Fibroblast of gingiva (primary cell): ENCODE measurements at regions not wholly inside any gene's neighbourhood (a gene's known extent, or its start where the extent isn't known, plus 50 kb on each side); places are given as distances from the start of the nearest gene placed in this dataset.
"Not testable (repeated sequence)": the region's sequence is repeated elsewhere in the genome, so short reads cannot be mapped to it uniquely, and the experiment has no call there.

Experiments
- DNase-seq: peaks from one replicate; pipeline ENCODE4 v3.0.0-alpha.2; 2011; ENCODE audit warnings: low read depth

- DNase-seq, result not testable (repeated sequence)
Observed at GRCh38 chr4:154907345-154908045, 126.4 kb downstream of the RBM46 start.

GRCh38 chr4:154908168-154908567, 127.1 kb downstream of the RBM46 start:
- DNase-seq, result no peak

GRCh38 chr4:154911097-154911496, 130.0 kb downstream of the RBM46 start:
- DNase-seq, result peak; percentile 10

GRCh38 chr4:154911608-154912098, 130.6 kb downstream of the RBM46 start:
- no peak for DNase-seq

- DNase-seq, result no peak
Observed at GRCh38 chr4:154916068-154916467, 135.0 kb downstream of the RBM46 start.

GRCh38 chr4:154927126-154927680, 146.1 kb downstream of the RBM46 start:
- no peak for DNase-seq

GRCh38 chr4:154928640-154929257, 147.7 kb downstream of the RBM46 start:
- peak; percentile 56 for DNase-seq

GRCh38 chr4:154936873-154937272, 155.8 kb downstream of the RBM46 start:
- DNase-seq, result no peak

- DNase-seq, result no peak
Observed at GRCh38 chr4:154939851-154940250, 158.8 kb downstream of the RBM46 start.

GRCh38 chr4:154942176-154942575, 161.1 kb downstream of the RBM46 start:
- DNase-seq, result no peak

GRCh38 chr4:154944996-154945395, 163.9 kb downstream of the RBM46 start:
- no peak for DNase-seq

GRCh38 chr4:154946113-154946512, 165.0 kb downstream of the RBM46 start:
- no peak for DNase-seq

GRCh38 chr4:154953691-154954090, 172.6 kb downstream of the RBM46 start:
- no peak for DNase-seq

- DNase-seq, result no peak
Observed at GRCh38 chr4:154954117-154954516, 173.0 kb downstream of the RBM46 start.

GRCh38 chr4:154958121-154958520, 177.0 kb downstream of the RBM46 start:
- DNase-seq, result no peak

- peak; percentile 29 for DNase-seq
Observed at GRCh38 chr4:154958621-154959358, 177.7 kb downstream of the RBM46 start.

GRCh38 chr4:154959756-154960155, 178.7 kb downstream of the RBM46 start:
- no peak for DNase-seq

GRCh38 chr4:154960476-154960875, 179.4 kb downstream of the RBM46 start:
- DNase-seq, result no peak

- no peak for DNase-seq
Observed at GRCh38 chr4:154961263-154961662, 180.2 kb downstream of the RBM46 start.

- DNase-seq, result no peak
Observed at GRCh38 chr4:154973244-154974035, 192.4 kb downstream of the RBM46 start.

GRCh38 chr4:154977228-154977627, 196.2 kb downstream of the RBM46 start:
- no peak for DNase-seq
